Skeletal muscle cell (primary cell): ENCODE measurements at regions not wholly inside any gene's neighbourhood (a gene's known extent, or its start where the extent isn't known, plus 50 kb on each side); places are given as distances from the start of the nearest gene placed in this dataset.

ENCODE experiments used
- DNase-seq: peaks from one replicate; pipeline ENCODE4 v3.0.0-alpha.2; 2010; ENCODE audit warnings: low read depth
- H3K4me3 ChIP-seq: 2 replicates; pipeline ENCODE4 v1.5.1; 2011; ENCODE audit warnings: low read depth, mild to moderate bottlenecking, control low read depth, low read length, moderate library complexity

- H3K4me3 ChIP-seq = no peak overlapping the region
- no peak for DNase-seq
These were observed 216.8 kb downstream of the SNX10 start for GRCh38 chr7:26508481-26508880.

- H3K4me3 ChIP-seq = no peak overlapping the region
- no peak for DNase-seq
These were observed 217.3 kb downstream of the SNX10 start for GRCh38 chr7:26508917-26509316.

- no peak overlapping the region for H3K4me3 ChIP-seq
- no peak for DNase-seq
These were observed 218.7 kb downstream of the SNX10 start for GRCh38 chr7:26510231-26510957.

GRCh38 chr7:26511866-26512265 lies 220.2 kb downstream of the SNX10 start:
- DNase-seq = no peak
- H3K4me3 ChIP-seq = no peak overlapping the region

- DNase-seq = no peak
- H3K4me3 ChIP-seq = no peak overlapping the region
These were observed 221.1 kb downstream of the SNX10 start for GRCh38 chr7:26512737-26513136.

GRCh38 chr7:26513948-26514347 lies 222.3 kb downstream of the SNX10 start:
- DNase-seq = no peak

GRCh38 chr7:26514633-26515032 lies 223.0 kb downstream of the SNX10 start:
- no peak for DNase-seq
- no peak overlapping the region for H3K4me3 ChIP-seq

More at GRCh38 chr7:26513948-26514347, 222.3 kb downstream of the SNX10 start:
- no peak overlapping the region for H3K4me3 ChIP-seq

GRCh38 chr7:26515314-26515842 lies 223.7 kb downstream of the SNX10 start:
- H3K4me3 ChIP-seq = no peak overlapping the region
- DNase-seq = no peak

- no peak for DNase-seq
- no peak overlapping the region for H3K4me3 ChIP-seq
These were observed 228.8 kb downstream of the SNX10 start for GRCh38 chr7:26520483-26520882.

- DNase-seq = no peak
- H3K4me3 ChIP-seq = no peak overlapping the region
These were observed 231.0 kb downstream of the SNX10 start for GRCh38 chr7:26522633-26523032.

- DNase-seq = no peak
- H3K4me3 ChIP-seq = no peak overlapping the region
These were observed 234.0 kb downstream of the SNX10 start for GRCh38 chr7:26525398-26526264.

- no peak overlapping the region for H3K4me3 ChIP-seq
- DNase-seq = no peak
These were observed 234.6 kb downstream of the SNX10 start for GRCh38 chr7:26526265-26526587.

- no peak overlapping the region for H3K4me3 ChIP-seq
These were observed 240.3 kb downstream of the SNX10 start for GRCh38 chr7:26531926-26532325.

GRCh38 chr7:26532471-26532870 lies 240.8 kb downstream of the SNX10 start:
- H3K4me3 ChIP-seq = no peak overlapping the region
- no peak for DNase-seq

More at GRCh38 chr7:26531926-26532325, 240.3 kb downstream of the SNX10 start:
- DNase-seq = no peak

GRCh38 chr7:26533217-26533616 lies 241.6 kb downstream of the SNX10 start:
- DNase-seq = no peak
- no peak overlapping the region for H3K4me3 ChIP-seq

GRCh38 chr7:26534649-26535482 lies 243.2 kb downstream of the SNX10 start:
- no peak overlapping the region for H3K4me3 ChIP-seq
- DNase-seq = no peak

- DNase-seq = no peak
- no peak overlapping the region for H3K4me3 ChIP-seq
These were observed 243.9 kb downstream of the SNX10 start for GRCh38 chr7:26535483-26536007.

- DNase-seq = no peak
- H3K4me3 ChIP-seq = no peak overlapping the region
These were observed 246.6 kb downstream of the SNX10 start for GRCh38 chr7:26538216-26538615.

GRCh38 chr7:26538689-26539088 lies 247.0 kb downstream of the SNX10 start:
- no peak for DNase-seq
- H3K4me3 ChIP-seq = no peak overlapping the region

GRCh38 chr7:26543340-26543739 lies 251.7 kb downstream of the SNX10 start:
- no peak overlapping the region for H3K4me3 ChIP-seq
- DNase-seq = no peak
